Breast epithelium (tissue), 4 donors: ENCODE measurements at regions not wholly inside any gene's neighbourhood (a gene's known extent, or its start where the extent isn't known, plus 50 kb on each side); places are given as distances from the start of the nearest gene placed in this dataset.
"Not testable (repeated sequence)": the region's sequence is repeated elsewhere in the genome, so short reads cannot be mapped to it uniquely, and the experiment has no call there.

ENCODE experiments used
- DNase-seq, 2 donors: peaks; one replicate each; pipeline ENCODE4 v3.0.0-alpha.2; 2019; ENCODE audit warnings: low spot score in 2 of 2
- H3K27ac ChIP-seq, 2 donors: fragments of 200-600 bp; sonication (generic) in 1 of 2; one replicate each; pipeline ENCODE4 v1.5.1; 2016 to 2019; ENCODE audit warnings: mild to moderate bottlenecking in 1 of 2
- H3K27me3 ChIP-seq, 2 donors: fragments of 200-600 bp; sonication (generic) in 1 of 2; one replicate each; pipeline versions ENCODE4 v1.5.1 to v1.6.0; 2017 to 2019; ENCODE audit warnings: control low read depth in 1 of 2, mild to moderate bottlenecking in 1 of 2
- H3K36me3 ChIP-seq: fragments of 200-600 bp; one replicate; pipeline ENCODE4 v1.5.1; 2019
- H3K4me1 ChIP-seq, 2 donors: fragments of 200-600 bp; sonication (generic); one replicate each; pipeline ENCODE4 v1.5.1; 2016 to 2019; ENCODE audit warnings: control low read depth in 1 of 2
- H3K4me3 ChIP-seq, 3 donors: fragments of 200-600 bp; sonication (generic); 1 replicate in 2 of 3; 2 replicates in 1 of 3; pipeline ENCODE4 v1.5.1; 2016 to 2019; ENCODE audit warnings: mild to moderate bottlenecking in 3 of 3, moderate library complexity in 2 of 3
- H3K9me3 ChIP-seq, 2 donors: fragments of 200-600 bp; sonication (generic) in 1 of 2; one replicate each; pipeline ENCODE4 v1.5.1; 2016 to 2019; ENCODE audit warnings: control low read depth in 1 of 2
- CTCF ChIP-seq, 3 donors: fragments of 450-650 bp; IDR thresholded peaks; one replicate each; pipeline ENCODE4 v1.5.1; 2016 to 2017; ENCODE audit warnings: antibody characterized with exemption in 3 of 3, mild to moderate bottlenecking in 3 of 3, moderate library complexity in 3 of 3
- POLR2A ChIP-seq: fragments of 450-650 bp; IDR thresholded peaks from one replicate; pipeline ENCODE4 v1.6.1; 2016; ENCODE audit warnings: antibody characterized with exemption, mild to moderate bottlenecking, moderate library complexity
- POLR2AphosphoS5 ChIP-seq, 3 donors: sonication (generic); formaldehyde crosslinking; IDR thresholded peaks; one replicate each; pipeline ENCODE4 v1.6.1; 2017; ENCODE audit warnings: antibody characterized with exemption in 3 of 3
- intact Hi-C: fragments of 100-400 bp; cut with DNase I; formaldehyde crosslinking; loops from one replicate; pipeline ENCODE4 v1.15.1; 2023; ENCODE audit warnings: low total_unique reads

- intact Hi-C loops = no loop called here
Observed at GRCh38 chr6:85241498-85242052, 208.3 kb upstream of the NT5E start.

GRCh38 chr6:85240787-85241385, 209.0 kb upstream of the NT5E start:
- Histone ChIP-seq H3K36me3 (no peaks in the 10 kb centered on the region), H3K9me3 (no peaks in the 10 kb centered on the region), H3K27me3 (no peaks in the 10 kb centered on the region), H3K4me3 (no peak overlapping the region), H3K27ac (no peak overlapping the region), H3K4me1 (no peaks in the 10 kb centered on the region)
- TF ChIP-seq CTCF (IDR thresholded peaks at IDR 0.05) (no peak), POLR2A (no peak), POLR2AphosphoS5 (IDR thresholded peaks at IDR 0.05) (no peak)
- no peak for DNase-seq
- intact Hi-C loops = no loop called here

More at GRCh38 chr6:85241498-85242052, 208.3 kb upstream of the NT5E start:
- DNase-seq = no peak
- no peaks in the 10 kb centered on the region for H3K4me1 ChIP-seq
- H3K27me3 ChIP-seq = no peaks in the 10 kb centered on the region
- no peaks in the 10 kb centered on the region for H3K9me3 ChIP-seq
- TF ChIP-seq CTCF (IDR thresholded peaks at IDR 0.05) (no peak), POLR2AphosphoS5 (IDR thresholded peaks at IDR 0.05) (no peak), POLR2A (no peak)
- H3K27ac ChIP-seq = no peak overlapping the region
- H3K4me3 ChIP-seq = no peak overlapping the region
- H3K36me3 ChIP-seq = no peaks in the 10 kb centered on the region

GRCh38 chr6:85237478-85237877, 212.4 kb upstream of the NT5E start:
- no peak overlapping the region for H3K27ac ChIP-seq

GRCh38 chr6:85236636-85237035, 213.2 kb upstream of the NT5E start:
- no peaks in the 10 kb centered on the region for H3K4me1 ChIP-seq
- no peak overlapping the region for H3K27ac ChIP-seq
- no peaks in the 10 kb centered on the region for H3K9me3 ChIP-seq
- no peak for DNase-seq
- no peaks in the 10 kb centered on the region for H3K36me3 ChIP-seq
- TF ChIP-seq POLR2AphosphoS5 (IDR thresholded peaks at IDR 0.05) (no peak), CTCF (IDR thresholded peaks at IDR 0.05) (no peak), POLR2A (no peak)
- no peak overlapping the region for H3K4me3 ChIP-seq
- no peaks in the 10 kb centered on the region for H3K27me3 ChIP-seq
- intact Hi-C loops = no loop called here

More at GRCh38 chr6:85237478-85237877, 212.4 kb upstream of the NT5E start:
- TF ChIP-seq POLR2AphosphoS5 (IDR thresholded peaks at IDR 0.05) = no peak
- no peak for TF ChIP-seq POLR2A
- TF ChIP-seq CTCF (IDR thresholded peaks at IDR 0.05) = no peak
- no peak for DNase-seq
- H3K27me3 ChIP-seq = no peaks in the 10 kb centered on the region
- H3K4me1 ChIP-seq = no peaks in the 10 kb centered on the region
- H3K9me3 ChIP-seq = no peaks in the 10 kb centered on the region
- no peaks in the 10 kb centered on the region for H3K36me3 ChIP-seq
- intact Hi-C loops = no loop called here
- H3K4me3 ChIP-seq = no peak overlapping the region

GRCh38 chr6:85227345-85227744, 222.5 kb upstream of the NT5E start:
- H3K27ac ChIP-seq, H3K36me3 ChIP-seq, H3K27me3 ChIP-seq, H3K4me1 ChIP-seq, H3K4me3 ChIP-seq, intact Hi-C loops, DNase-seq: not testable (repeated sequence)
- peaks cover 9 to 44% of the 10 kb centered on the region in 2 donors for H3K9me3 ChIP-seq

- intact Hi-C loops, H3K4me3 ChIP-seq, H3K27me3 ChIP-seq, H3K27ac ChIP-seq, DNase-seq, H3K9me3 ChIP-seq, H3K4me1 ChIP-seq, H3K36me3 ChIP-seq: not testable (repeated sequence)
Observed at GRCh38 chr6:85212794-85213193, 237.1 kb upstream of the NT5E start.
